HG03558 (cell line): ENCODE measurements at regions not wholly inside any gene's neighbourhood (a gene's known extent, or its start where the extent isn't known, plus 50 kb on each side); places are given as distances from the start of the nearest gene placed in this dataset.

Experiments used
- ATAC-seq: cut with Tn5 transposase; IDR thresholded peaks from one replicate; pipeline ENCODE4 v1.9.1; 2021; ENCODE audit warnings: moderate number of reproducible peaks; ENCODE audit not compliant: unreplicated experiment; ENCODE audit errors: extremely low read depth

DNA sequence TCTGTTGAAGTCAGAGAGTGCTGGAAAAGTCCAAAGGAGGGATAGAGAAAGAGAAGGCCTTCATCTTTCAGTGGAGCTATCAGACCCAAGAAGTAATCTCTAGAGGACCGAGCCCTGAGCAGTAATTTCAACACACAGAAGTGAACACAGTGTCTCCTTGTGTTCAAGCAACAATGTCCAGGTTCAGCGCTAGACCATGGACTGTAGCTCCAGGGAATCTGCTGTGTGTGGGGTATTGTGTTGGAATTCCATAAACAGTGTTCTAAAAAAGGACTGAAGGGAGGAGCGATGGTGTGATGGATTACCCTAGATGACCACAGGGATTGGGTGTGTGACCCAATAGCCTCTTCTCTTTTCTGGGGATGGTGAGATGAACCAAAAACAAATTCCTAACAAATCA lies 165.9 kb downstream of the BLID start:
- ATAC-seq, result no peak

DNA sequence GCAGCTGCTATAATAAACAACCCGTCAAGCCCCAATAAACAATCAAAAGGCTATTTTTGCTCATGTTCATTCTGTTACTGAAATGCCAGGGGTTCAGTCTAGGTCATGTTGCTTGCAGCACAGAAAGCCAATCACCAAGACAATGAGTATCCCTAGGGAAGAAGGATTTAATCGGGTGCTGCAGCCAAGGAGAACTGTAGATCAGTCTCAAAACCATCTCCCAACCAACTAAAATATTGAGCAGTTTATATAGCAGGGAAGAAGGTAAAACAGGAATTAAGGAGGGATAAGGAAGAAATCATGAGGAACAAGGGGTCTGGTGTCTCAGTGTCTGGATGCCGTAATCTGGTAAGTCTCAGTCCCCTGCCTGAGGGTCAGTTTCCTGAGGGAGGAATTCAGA lies 169.5 kb downstream of the BLID start:
- ATAC-seq, result no peak

DNA sequence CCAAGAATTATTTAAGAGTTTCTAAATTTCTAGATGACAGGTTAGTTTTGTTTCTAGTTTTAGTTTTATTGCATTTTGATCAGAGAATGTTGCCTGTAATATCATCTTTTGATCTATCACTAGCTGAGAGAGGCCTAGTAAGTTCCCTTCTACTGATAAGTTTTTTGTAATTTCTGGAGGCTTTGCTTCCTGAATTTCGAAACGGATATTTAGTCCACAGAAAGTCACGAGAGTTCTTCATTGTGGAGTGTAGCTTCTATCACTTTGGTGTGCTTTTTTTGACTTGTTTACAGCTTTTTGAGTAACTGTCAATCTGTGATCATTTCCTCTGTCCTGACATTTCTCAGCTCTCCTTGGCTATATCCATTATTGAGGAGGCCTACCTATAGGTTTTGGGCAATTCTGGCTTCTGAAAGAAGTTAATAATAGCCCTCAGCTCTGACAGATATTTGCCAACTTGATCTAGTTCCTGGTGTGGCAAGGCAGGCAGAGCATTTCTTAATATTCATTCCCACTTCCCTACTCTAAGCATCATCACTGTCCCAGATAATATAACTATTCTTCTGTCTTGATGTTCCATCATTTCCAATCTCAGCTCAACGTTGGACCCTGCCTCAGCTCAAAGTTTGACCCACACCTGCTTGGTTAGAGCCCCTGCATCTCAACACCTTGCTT lies 171.3 kb downstream of the BLID start:
- no peak for ATAC-seq

DNA sequence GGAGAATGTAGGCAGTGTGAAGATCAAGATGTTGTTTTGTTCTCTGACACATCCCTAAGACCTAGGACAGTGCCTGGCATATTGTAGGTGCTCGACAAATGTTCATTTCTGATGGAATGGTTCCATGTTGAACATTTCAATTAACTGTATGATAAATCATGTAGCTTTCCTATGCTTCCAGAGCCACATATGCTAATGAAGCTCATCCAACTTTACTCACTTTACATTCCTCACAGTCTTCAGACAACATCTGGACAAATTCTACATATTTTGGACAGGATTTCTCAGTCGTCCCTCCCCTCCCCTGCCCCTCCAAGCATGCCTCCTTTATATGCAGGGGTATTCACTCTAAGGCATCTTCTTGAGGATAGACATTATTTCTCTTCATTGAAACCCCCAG lies 177.9 kb downstream of the BLID start:
- no peak for ATAC-seq

DNA sequence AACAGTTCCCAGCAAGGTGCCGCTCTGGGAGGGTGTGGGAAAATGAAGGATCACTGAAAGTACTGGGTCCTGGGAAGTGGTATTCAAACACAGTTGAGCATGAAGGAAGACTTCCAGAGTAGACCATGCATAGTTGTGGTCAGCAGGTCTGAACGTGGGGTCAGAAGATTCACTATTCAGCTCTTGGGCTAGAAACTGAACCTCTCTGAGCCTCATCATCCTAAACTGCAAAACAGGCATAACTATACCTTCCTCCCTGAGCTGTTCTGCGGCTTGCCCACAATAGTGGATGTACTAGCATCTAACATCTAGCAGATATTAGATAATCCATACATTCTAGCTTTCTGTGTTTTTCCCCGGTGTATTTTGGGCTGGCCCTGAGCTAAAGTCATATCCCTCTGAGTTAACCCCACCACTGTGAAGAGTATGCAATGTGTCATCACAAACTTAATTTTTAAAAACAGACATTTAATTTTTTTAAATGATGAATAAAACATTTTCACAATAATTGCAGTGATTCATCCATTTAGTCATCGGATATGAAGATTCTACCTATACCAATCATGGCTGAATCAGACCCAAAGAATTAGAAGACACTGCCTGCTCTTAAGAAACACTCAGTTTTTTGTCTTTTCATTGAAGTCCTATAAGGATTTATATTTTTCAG lies 179.1 kb downstream of the BLID start:
- no peak for ATAC-seq

DNA sequence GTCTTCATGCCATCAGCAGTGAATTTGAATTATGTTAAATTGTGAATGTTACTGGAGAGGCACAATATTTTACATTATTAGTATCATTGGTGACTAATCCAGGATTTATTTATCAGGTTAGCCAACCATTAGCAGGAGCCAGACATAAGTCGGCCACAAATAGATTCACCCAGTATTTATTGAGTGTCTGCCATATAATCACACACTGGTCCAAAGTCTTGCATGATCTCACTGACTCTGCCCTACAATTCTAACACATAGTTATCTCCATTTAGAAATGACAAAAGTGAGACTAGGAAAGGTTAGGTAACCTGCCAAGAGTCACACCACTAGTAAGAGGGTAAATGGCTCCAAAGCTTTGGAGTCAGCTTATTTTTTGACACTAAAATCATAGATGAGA lies 179.6 kb downstream of the BLID start:
- ATAC-seq, result no peak

DNA sequence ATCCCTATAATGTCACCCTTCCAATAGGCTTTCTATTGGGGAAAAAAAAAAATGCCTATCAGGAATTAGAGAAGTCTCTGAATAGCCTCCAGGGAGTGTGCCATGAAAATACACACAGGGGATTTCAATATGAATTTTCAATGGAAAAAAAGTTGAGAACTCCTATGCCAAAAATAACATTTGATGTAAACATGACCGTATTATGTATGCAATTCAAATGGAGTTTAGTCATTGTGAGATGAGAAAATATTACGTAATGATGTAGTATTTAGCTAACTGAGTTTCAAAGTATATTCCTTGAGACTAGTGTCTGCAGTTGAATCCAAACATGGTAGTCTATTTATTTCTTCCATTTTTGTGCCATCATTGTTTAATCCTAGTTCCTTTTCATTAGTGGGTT lies 182.3 kb downstream of the BLID start:
- ATAC-seq, result no peak

DNA sequence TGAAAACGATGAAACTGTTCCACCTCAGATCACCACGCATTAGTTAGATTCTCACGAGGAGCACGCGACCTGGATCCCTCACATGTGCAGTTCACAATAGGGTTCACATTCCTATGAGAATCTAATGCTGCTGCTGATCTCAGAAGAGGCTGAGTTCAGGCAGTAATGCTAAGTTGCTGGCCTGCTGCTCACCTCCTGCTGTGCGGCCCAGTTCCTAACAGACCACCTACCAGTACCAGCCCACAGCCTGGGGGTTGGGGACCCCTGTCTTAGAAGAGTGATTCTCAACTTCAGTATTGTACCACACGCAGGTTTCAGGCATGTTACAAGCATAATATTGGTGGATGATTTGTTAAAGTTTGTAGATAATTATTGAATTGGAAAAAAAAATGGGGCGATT lies 182.7 kb downstream of the BLID start:
- no peak for ATAC-seq

DNA sequence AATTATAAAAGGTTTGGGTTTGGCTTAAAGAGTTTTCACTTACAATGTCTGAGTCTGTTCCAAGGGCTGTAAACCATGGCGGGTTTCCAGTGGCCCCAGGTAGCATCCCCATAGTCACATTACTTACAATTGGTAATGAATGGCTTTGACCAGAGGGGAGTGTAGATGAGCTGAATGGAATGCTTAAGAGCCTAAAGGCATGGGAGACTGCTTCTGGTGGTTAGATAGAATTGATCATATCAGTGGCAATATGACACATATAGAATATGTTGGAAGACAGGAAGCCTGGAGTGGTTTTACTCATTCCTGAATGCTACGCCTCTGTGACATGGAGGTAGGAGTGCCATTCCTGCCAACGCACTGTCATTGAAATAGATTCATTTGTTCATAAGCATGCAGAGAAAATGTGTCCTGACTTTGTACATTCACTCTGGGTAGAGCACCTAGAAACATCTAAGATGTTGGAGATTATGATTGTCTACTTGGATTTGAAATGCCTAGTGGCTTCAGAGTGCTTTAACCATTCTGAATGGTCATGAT lies 183.3 kb downstream of the BLID start:
- no peak for ATAC-seq

DNA sequence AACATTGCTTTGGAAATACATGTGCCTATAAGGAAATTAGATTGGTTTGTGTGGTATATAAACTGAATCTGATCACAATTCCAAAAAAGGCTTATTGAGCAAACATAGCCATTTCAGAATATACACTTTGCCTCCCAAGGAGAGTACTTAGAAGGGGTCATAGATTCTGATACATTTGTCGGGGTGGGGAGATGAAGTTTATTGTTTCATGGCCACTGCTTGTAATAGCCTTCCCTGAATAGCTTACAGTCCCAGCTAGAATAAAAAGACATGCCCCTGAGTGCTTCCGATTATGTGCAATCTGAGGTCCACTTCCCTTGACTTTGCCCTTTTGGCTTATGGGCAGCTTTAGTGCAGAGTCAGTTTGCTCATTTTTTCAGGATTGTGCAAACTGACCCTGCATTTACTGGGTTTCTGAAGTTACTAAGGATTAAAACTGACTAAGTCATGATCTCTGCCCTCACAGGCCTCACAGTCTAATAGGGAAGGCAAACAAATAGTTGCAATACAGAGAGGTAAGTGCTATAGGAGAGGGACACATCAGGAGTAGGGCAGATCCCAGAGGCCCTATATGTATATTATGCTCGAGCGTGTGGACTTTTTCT lies 184.2 kb downstream of the BLID start:
- no peak for ATAC-seq

DNA sequence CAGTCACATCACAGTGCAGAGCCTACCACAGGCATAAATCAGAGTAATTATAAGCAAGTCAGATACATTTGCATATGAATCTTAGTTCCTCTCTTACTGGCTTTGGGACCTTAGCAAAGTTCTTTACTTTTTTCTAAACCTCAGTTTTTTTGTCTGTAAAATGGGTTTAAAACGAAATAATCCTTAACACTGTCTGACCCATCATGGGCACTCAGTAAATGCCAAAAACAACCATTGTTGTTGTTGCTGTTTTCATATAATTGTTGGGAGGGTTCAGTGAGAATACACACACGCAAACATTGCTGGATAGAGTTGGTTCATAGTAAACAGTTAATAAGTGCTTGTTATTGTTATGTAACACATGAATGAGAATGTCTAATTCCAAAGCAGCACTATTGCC lies 184.9 kb downstream of the BLID start:
- no peak for ATAC-seq

DNA sequence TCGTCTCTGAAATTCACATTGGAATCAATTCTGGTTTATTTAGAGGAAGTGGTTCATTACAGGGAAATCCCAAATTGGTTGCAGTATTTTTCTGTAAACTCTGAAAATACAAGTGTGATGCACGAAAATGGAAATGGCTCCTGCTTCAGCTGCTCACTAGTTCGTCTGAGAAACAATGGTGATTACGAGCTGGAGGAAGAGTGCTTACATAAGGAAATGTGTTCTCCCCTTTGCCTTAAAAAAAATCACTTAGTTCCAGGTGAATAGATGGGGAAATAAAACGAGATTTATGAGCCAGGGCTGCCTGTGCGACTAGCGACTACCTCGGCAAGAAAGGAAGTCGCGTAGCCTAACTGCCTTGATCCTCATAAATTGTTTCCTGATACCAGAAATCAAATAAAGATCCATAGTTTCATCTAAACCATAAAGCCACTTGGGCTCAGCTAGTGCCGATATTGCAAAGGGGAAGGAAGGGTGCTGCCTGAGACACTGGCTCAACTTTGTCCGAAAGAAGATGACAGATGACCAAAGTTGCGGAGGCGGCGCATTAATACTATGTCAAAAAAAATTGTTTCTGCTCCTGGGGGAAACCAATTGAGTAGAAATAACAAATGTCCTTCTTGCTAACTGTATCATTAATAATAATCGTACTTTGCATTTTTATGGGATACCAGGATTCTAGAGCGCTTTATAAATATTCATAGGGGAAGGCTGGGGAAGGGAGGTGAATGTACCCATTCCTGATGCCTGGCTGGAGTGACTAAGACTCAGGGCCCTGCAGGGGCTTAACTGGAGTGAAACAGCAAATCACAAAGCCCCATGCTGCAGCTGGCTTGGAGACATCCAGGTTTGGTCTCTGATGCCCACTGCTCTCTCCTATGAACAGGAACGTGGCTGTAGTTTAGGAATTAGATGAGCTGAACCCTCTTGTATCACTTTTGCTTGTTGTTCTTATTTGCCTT lies 185.7 kb downstream of the BLID start:
- no peak for ATAC-seq

DNA sequence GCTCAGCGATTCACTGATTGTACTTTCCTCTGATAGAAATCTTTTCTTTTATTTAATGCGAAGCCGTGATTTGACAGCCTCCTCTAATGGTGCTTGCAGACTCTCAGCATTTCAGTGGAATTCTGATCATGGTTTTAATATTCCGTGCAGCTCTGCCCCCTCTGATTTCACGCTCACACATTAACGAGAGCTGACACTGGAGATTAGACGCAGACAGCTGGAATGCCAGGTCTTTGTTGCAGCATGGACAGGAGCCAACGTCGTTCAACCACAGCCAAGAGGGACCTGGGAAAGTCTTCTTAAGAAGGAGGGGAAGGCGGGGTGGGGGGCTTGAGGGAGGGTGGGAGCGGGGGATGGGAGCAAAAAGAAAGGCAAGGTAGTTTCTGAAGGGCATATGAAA lies 186.4 kb downstream of the BLID start:
- no peak for ATAC-seq

DNA sequence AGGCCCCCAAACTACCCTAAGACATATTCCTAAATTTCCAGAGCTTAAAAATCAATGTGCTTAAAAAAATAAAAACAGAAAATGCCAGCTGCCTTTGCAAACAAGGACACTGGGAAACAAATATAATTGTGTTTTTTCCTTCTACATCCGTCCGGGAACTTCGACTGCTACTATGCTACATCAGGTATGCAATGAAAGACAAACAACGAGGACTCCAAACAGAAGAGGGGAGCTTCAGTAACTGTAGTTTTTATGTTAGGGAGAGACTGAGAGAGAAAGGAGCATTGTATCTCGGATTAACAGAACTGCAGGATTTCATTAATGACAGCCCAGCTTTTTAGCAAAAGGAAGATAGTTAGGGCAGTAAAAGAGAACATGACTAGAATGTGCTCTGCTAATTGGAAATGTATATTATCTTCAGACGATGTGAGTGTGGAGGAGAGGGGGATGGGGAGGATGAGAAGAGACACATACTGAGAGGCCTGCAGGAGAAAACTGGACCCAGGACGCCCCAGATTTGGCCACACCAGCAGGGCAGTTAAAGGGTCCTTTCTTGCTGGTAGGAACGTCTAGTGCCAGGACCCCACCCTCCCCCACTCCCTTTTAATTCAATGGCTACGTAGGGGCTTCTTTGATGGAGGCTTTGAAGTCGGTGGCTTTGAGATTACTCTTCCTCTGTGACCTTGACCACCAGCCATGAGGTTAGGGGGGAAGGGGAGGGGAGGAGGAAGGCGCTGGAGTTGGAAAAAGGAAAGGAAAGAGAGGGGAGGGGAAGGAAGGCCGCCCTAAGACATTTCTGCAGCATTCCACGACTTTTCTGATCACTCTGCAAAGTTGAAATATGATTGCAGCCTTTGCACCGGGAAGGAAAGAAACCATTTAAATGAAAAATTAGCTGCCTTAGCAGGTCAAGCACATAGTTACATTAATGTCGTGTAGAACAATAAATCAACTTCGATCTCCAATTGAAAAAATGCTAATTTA lies 187.1 kb downstream of the BLID start:
- ATAC-seq, result no peak

DNA sequence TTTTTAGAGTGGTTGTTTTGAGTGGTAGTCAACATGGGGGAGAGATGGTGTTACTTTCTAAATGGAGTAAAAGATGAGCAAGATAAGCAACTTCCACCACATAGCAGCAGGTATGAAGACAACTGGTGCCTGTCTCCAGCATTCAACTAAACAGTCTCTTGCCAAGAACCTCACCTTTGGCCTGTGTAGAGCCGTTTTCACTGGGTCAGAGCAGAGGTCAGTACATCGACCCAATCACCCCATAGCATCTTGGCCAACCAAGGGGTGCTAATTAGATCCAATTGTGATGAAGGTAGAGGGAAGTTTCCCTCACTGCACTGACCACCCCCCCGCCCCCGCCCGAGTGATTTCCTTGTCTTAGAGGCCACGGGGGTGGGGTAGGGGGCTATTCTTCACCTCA lies 188.2 kb downstream of the BLID start:
- no peak for ATAC-seq

DNA sequence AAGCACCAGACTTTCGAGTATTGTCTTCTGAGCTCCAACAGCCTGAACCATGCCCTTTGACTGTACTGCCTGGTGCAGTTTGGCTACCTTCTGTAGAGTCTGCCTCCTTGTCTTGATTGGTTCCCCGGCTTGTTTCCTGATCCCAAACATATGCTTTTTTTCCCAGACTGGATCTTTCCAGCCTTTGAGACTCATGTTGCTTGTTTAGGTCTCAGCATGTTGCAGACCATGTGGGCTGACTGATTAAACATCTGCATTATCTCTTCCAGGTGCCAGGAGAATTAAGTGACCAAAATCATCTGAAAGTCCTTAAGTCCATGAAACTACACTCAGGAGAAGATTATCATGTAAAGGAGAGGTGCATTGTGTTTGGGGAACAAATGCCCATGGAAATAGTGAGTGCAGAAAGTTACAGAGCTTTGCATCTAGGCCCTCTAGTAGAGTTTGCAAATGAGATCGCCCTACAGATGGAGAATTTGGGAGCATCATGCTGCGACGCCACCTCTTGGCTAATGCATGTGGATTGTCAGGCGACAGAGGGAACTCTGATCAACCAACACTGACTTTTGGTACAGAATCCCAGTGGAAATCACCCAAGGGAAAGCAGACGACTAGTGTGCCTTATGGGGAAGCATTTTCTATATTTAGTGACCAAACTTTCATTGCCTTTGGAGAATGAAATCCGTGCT lies 188.8 kb downstream of the BLID start:
- no peak for ATAC-seq

DNA sequence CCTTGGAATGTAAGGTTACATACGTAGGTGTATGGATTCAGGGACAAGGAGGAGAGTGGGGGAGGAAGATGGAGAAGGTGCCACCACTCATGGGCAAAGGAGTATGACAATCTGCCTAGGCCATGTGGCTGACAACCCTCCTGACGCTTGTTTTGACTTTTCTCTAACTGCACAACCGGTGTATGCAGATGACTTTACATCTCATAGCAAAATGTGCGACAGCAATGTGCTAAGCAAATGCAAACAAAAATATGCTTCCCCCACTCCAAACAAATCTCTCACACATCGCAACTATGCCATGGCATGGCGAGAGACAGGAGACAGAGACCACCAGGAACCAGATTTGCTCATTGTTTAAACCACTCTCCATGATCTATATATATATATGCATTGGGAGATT lies 191.8 kb downstream of the BLID start:
- ATAC-seq, result no peak

DNA sequence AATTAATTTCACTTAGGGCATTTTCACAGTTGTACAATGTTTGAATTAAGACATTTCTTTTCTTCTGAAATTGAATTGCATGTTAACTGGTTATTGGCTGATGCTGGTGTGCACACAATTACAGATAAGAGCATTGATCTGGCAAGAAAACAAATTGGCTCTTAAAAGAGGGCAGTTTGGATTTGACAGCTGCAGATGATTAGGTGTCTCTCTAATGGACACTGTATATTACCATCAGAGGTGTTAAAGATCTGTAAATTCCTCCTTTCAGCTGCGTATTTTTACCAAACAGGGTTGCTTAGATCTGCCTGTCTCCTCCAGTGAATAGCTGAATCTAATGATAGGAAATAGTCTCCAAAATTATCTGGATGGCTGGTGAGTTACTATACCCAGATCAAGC lies 198.5 kb downstream of the BLID start:
- no peak for ATAC-seq
